HFF-Myc (cell line): ENCODE measurements at regions not wholly inside any gene's neighbourhood (a gene's known extent, or its start where the extent isn't known, plus 50 kb on each side); places are given as distances from the start of the nearest gene placed in this dataset.

Source experiments
- DNase-seq: peaks from one replicate; pipeline ENCODE4 v3.0.0-alpha.2; 2011; ENCODE audit warnings: low read depth; ENCODE audit errors: extremely low read depth
- H3K4me3 ChIP-seq: replicated peaks from 2 replicates; pipeline ENCODE4 v1.5.1; 2011; ENCODE audit warnings: low read depth, mild to moderate bottlenecking, control low read depth, low read length
- TF ChIP-seq, protein P1 (sequence below): IDR thresholded peaks from 2 replicates; pipeline ENCODE4 v1.5.1; 2012; ENCODE audit warnings: mild to moderate bottlenecking, low read depth, low read length, control low read depth; ENCODE audit errors: missing control alignments

DNA sequence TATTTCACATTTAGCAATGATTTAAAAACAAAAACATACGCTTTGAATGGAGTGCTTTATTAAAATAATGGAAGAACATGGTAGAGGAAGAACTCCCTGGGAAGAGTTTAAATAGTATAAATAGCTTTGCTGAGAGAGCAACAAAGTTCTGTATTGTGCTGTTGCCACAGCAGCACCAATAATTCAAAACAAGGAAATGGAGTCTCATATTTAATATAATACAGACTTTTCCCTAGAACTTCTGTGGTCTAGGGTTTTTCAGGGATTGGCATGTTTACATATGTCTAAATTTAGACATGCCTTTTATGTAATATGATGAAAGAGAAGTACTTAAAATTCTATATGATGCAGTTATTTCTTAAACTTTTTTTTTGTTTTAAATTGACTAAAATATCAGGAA lies 217.2 kb upstream of the HDAC9 start:
- H3K4me3 ChIP-seq = no peak overlapping the region
- no peak for DNase-seq
- TF ChIP-seq, protein P1, sequence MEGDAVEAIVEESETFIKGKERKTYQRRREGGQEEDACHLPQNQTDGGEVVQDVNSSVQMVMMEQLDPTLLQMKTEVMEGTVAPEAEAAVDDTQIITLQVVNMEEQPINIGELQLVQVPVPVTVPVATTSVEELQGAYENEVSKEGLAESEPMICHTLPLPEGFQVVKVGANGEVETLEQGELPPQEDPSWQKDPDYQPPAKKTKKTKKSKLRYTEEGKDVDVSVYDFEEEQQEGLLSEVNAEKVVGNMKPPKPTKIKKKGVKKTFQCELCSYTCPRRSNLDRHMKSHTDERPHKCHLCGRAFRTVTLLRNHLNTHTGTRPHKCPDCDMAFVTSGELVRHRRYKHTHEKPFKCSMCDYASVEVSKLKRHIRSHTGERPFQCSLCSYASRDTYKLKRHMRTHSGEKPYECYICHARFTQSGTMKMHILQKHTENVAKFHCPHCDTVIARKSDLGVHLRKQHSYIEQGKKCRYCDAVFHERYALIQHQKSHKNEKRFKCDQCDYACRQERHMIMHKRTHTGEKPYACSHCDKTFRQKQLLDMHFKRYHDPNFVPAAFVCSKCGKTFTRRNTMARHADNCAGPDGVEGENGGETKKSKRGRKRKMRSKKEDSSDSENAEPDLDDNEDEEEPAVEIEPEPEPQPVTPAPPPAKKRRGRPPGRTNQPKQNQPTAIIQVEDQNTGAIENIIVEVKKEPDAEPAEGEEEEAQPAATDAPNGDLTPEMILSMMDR = no peak

DNA sequence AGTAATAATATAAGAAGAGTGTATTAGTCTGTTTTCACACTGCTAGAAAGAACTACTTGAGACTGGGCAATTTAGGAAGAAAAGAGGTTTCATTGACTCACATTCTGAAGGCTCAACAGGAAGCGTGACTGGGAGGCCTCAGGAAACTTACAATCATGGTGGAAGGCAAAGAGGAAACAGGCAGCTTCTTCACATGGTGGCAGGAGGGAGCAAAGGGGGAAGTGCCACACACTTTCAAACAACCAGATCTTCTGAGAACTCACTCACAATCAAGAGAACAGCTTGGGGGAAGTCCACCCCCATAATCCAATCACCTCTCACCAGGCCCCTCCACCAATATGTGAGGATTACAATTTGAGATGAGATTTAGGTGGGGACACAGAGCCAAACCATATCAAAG lies 212.5 kb upstream of the HDAC9 start:
- DNase-seq = no peak
- H3K4me3 ChIP-seq = no peak overlapping the region
- TF ChIP-seq, protein P1 = no peak

DNA sequence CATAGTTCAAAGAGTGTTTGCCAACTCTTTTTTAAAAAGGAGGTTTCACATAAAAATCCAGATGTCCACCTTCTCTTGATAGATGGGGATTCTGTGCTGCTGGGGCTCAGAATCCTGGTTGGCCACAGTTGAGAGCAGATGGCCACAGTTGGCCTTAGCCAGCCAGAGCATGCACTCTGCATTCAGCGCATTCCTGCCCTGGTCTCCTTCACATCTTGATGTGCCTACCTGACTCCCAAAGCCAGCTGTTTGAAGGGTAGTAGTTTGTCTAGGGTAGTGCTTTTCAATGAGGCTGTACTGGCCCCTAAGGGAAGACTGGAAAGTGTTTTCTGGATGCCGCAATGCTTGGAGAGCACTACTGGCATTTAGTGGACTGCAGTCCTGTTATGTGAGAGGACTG lies 208.1 kb upstream of the HDAC9 start:
- no peak overlapping the region for H3K4me3 ChIP-seq
- TF ChIP-seq, protein P1 = no peak
- no peak for DNase-seq

DNA sequence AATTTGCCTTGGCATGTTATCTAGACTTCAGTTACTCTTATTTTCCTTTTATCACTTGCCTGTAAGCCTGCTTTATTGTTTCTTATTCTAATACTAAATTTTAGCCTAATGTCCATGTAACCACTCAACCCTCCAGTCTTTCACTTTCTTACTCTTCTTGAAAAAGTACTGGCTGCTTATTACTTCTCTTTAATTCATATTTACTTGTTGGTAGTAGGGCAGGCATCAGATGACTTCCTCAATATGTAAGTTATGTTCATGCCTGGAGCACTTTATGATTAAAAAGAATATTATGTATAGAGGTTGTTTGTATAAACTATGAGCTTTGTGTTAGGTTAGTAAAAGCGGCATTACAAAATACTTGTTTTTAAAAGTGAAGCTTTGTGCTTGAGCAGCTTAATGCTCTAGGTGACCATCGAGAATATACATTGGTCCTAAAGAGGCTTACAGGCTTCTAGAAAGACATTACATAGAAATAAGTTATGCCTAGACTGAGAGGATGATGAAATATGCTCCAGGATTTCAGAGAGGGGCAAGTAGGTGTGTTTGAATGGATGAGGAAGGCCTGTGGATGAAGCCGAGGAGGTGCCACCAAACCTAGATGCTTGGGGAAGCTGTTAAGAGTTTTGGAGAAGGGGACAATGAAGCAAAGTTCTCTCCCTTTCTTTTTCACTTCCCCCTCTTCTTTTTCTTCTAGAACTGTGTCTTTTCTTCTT lies 207.1 kb upstream of the HDAC9 start:
- H3K4me3 ChIP-seq = no peak overlapping the region
- DNase-seq = no peak
- TF ChIP-seq, protein P1 = no peak

DNA sequence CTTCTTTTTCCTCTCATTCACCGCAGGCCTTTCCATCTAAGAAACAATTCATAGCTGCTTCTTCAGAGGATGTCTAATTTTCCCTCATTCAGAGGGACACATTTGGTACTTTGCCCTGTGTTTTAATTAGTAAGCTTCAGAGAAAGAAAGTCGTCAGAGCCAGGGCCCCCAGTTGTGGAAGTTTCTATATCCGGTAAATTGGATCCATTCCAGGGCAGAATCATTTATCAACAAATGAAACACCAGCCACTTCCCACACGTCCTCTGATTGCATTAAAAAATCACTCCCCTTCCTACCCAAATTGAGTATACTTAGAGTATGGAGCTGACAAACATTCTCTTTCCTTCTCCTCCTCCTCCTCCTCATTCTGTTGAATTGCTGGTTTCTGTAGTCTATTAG lies 205.8 kb upstream of the HDAC9 start:
- TF ChIP-seq, protein P1 = no peak
- no peak for DNase-seq
- no peak overlapping the region for H3K4me3 ChIP-seq

DNA sequence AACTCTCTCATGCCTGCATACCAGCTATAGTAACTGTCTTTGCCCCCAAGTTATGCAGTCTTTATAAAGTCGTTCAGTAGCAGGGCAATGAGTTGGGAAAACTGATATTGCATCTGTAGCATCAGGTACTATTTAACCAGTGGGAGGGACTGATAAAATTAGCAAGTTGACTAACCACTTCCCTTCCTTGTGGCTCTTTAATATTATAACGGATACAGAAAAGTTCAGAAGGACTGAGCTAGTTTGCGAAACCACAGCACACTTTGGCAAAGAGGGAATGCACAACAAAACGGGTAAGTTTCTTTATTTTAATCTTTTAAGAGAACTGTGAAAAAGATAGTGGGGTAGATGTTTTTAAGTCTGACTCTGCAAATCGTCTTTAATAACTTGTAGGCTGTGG lies 205.3 kb upstream of the HDAC9 start:
- TF ChIP-seq, protein P1 = no peak
- no peak overlapping the region for H3K4me3 ChIP-seq
- no peak for DNase-seq

DNA sequence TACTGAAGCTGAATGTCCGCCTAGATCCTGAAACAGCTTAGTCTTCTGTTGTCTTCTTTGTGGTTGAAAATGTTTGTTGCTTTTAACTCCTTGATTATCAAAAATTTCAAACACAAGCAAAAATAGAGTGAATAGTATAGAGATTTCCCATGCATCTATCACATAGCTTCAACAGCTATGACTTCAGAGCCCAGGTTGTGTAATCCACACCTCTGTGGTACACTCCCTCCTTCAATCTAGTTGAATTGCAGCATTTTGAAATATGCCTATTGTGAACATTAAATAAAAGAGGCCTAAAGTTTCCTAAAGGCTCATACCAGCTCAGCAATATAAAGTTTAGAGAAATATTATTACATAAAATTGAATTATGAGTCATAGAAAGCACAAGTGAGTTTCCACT lies 204.7 kb upstream of the HDAC9 start:
- TF ChIP-seq, protein P1 = no peak
- DNase-seq = no peak
- H3K4me3 ChIP-seq = no peak overlapping the region
